ENCODE measurements at regions not wholly inside any gene's neighbourhood (a gene's known extent, or its start where the extent isn't known, plus 50 kb on each side); places are given as distances from the start of the nearest gene placed in this dataset.

DNA sequence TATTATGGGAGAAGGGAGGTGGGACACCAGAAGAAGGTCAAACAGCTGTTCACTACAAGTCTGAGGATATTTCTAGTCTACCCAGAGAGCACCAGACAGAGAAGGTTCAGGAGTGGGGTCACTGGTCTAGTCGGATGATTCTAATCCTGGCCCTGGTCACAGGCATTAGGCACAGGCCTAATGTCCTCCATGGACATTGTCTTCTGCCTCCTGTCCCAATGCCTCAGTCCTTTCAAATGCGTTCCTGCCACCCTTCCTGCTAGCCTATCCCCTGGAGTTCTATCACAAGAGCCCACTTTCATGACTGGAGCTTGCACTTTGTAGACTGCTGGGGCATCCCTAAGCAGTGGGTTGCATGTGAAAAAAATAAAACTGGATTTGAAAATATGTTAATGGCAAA is 83.9 kb upstream of the PFN2 start:
- Histone ChIP-seq H3K4me3 (no peak overlapping the region), H3K36me3 (no peaks in the 10 kb centered on the region), H3K27ac (no peak overlapping the region), H3K27me3 (no peaks in the 10 kb centered on the region), H3K4me1 (ENCODE audit: low read depth) (no peaks in the 10 kb centered on the region), H3K9me3 (ENCODE audit: low read depth) (no peaks in the 10 kb centered on the region)
- TF ChIP-seq, protein P1, sequence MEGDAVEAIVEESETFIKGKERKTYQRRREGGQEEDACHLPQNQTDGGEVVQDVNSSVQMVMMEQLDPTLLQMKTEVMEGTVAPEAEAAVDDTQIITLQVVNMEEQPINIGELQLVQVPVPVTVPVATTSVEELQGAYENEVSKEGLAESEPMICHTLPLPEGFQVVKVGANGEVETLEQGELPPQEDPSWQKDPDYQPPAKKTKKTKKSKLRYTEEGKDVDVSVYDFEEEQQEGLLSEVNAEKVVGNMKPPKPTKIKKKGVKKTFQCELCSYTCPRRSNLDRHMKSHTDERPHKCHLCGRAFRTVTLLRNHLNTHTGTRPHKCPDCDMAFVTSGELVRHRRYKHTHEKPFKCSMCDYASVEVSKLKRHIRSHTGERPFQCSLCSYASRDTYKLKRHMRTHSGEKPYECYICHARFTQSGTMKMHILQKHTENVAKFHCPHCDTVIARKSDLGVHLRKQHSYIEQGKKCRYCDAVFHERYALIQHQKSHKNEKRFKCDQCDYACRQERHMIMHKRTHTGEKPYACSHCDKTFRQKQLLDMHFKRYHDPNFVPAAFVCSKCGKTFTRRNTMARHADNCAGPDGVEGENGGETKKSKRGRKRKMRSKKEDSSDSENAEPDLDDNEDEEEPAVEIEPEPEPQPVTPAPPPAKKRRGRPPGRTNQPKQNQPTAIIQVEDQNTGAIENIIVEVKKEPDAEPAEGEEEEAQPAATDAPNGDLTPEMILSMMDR (IDR thresholded peaks at IDR 0.05; ENCODE audit: low read depth, low read length): no peak
- DNase-seq (ENCODE audit: low read depth in 1 of 2, low spot score in 1 of 2): no peak

- Histone ChIP-seq H3K4me1 (ENCODE audit: low read depth) (no peaks in the 10 kb centered on the region), H3K36me3 (no peaks in the 10 kb centered on the region), H3K27ac (no peak overlapping the region), H3K27me3 (no peaks in the 10 kb centered on the region), H3K4me3 (no peak overlapping the region), H3K9me3 (ENCODE audit: low read depth) (no peaks in the 10 kb centered on the region)
- peak in 1 of 2 donors; percentile 27 for DNase-seq (ENCODE audit: low read depth in 1 of 2, low spot score in 1 of 2)
- TF ChIP-seq, protein P1 (IDR thresholded peaks at IDR 0.05; ENCODE audit: low read depth, low read length): no peak
Measured at GRCh38 chr3:150050510-150050909, 79.8 kb upstream of the PFN2 start.

DNA sequence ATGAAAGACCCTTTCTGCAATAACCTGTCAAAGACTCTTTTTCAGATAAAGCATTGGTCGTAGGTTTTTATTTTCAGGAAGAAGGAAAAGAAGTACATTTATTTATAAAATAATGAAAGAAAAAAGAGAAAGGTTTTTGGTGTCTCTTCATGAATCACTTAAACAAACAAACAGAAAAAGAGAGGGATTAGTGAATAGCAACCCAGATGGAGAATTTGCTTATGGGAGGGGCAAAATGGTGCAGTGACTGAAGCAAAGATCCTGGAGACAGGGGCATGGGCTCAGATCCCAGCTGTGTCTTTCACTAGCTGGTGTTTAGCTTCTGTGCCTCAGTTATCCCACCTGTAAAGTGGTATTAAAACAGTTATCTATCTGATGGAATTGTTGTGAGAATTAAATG is 78.6 kb upstream of the PFN2 start:
- no peak for DNase-seq (ENCODE audit: low read depth in 1 of 2, low spot score in 1 of 2)
- Histone ChIP-seq H3K36me3 (no peaks in the 10 kb centered on the region), H3K27ac (no peak overlapping the region), H3K9me3 (ENCODE audit: low read depth) (no peaks in the 10 kb centered on the region), H3K4me1 (ENCODE audit: low read depth) (no peaks in the 10 kb centered on the region), H3K4me3 (no peak overlapping the region), H3K27me3 (no peaks in the 10 kb centered on the region)
- TF ChIP-seq, protein P1 (IDR thresholded peaks at IDR 0.05; ENCODE audit: low read depth, low read length): no peak

DNA sequence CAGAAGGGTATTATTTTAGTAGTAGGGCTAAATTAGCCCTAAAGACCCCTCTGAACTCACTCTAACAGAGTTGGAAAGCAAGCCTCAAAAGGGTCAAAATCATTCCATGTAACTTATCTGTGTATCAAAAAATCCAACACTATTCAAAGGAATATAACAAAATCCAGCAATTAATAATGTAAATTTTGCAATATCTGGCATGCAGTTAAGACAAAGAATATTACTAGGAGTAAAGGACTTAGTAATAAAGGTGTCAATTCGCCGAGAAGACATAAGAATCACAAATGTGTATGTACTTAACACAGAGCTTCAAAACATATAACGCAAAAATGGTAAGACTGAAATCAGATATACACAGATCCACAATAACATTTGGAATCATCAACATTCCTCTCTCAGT is 71.2 kb upstream of the PFN2 start:
- no peaks in the 10 kb centered on the region for H3K36me3 ChIP-seq
- no peaks in the 10 kb centered on the region for H3K4me1 ChIP-seq (ENCODE audit: low read depth)
- TF ChIP-seq, protein P1 (IDR thresholded peaks at IDR 0.05; ENCODE audit: low read depth, low read length): no peak
- H3K9me3 ChIP-seq (ENCODE audit: low read depth): no peaks in the 10 kb centered on the region
- DNase-seq (ENCODE audit: low read depth in 1 of 2, low spot score in 1 of 2): no peak
- H3K27me3 ChIP-seq: no peaks in the 10 kb centered on the region
- H3K27ac ChIP-seq: no peak overlapping the region
- H3K4me3 ChIP-seq: no peak overlapping the region

GRCh38 chr3:150040097-150040496 is 69.4 kb upstream of the PFN2 start:
- TF ChIP-seq, protein P1 (IDR thresholded peaks at IDR 0.05; ENCODE audit: low read depth, low read length): no peak
- Histone ChIP-seq H3K4me1 (ENCODE audit: low read depth) (no peaks in the 10 kb centered on the region), H3K9me3 (ENCODE audit: low read depth) (no peaks in the 10 kb centered on the region), H3K27me3 (no peaks in the 10 kb centered on the region), H3K36me3 (no peaks in the 10 kb centered on the region), H3K27ac (no peak overlapping the region), H3K4me3 (no peak overlapping the region)
- DNase-seq (ENCODE audit: low read depth in 1 of 2, low spot score in 1 of 2): no peak

- no peaks in the 10 kb centered on the region for H3K4me1 ChIP-seq (ENCODE audit: low read depth)
- H3K4me3 ChIP-seq: no peak overlapping the region
- no peaks in the 10 kb centered on the region for H3K9me3 ChIP-seq (ENCODE audit: low read depth)
- no peaks in the 10 kb centered on the region for H3K36me3 ChIP-seq
- H3K27ac ChIP-seq: no peak overlapping the region
- H3K27me3 ChIP-seq: no peaks in the 10 kb centered on the region
- DNase-seq (ENCODE audit: low read depth in 1 of 2, low spot score in 1 of 2): no peak
- TF ChIP-seq, protein P1 (IDR thresholded peaks at IDR 0.05; ENCODE audit: low read depth, low read length): no peak
Measured at GRCh38 chr3:150038830-150039229, 68.1 kb upstream of the PFN2 start.

All from cardiac muscle cell (in vitro differentiated cells and primary cell).